ENCODE measurements at regions not wholly inside any gene's neighbourhood (a gene's known extent, or its start where the extent isn't known, plus 50 kb on each side); places are given as distances from the start of the nearest gene placed in this dataset.
"Not testable (repeated sequence)": the region's sequence is repeated elsewhere in the genome, so short reads cannot be mapped to it uniquely, and the experiment has no call there.

GRCh38 chr1:220942278-220942677, 63.0 kb downstream of the HLX start:
- DNase-seq (ENCODE audit: low read depth in 1 of 2, low spot score in 1 of 2) = no peak

- not testable (repeated sequence) for DNase-seq (ENCODE audit: low read depth in 1 of 2, low spot score in 1 of 2)
Observed at GRCh38 chr1:220942914-220943313, 63.7 kb downstream of the HLX start.

GRCh38 chr1:220943319-220943996, 64.2 kb downstream of the HLX start:
- DNase-seq (ENCODE audit: low read depth in 1 of 2, low spot score in 1 of 2) = no peak

- DNase-seq (ENCODE audit: low read depth in 1 of 2, low spot score in 1 of 2) = no peak
Observed at GRCh38 chr1:220950576-220950975, 71.3 kb downstream of the HLX start.

- DNase-seq (ENCODE audit: low read depth in 1 of 2, low spot score in 1 of 2) = no peak
Observed at GRCh38 chr1:220952961-220953643, 73.9 kb downstream of the HLX start.

GRCh38 chr1:220954321-220955075, 75.3 kb downstream of the HLX start:
- no peak for DNase-seq (ENCODE audit: low read depth in 1 of 2, low spot score in 1 of 2)

- no peak for DNase-seq (ENCODE audit: low read depth in 1 of 2, low spot score in 1 of 2)
Observed at GRCh38 chr1:220955116-220955515, 75.9 kb downstream of the HLX start.

- DNase-seq (ENCODE audit: low read depth in 1 of 2, low spot score in 1 of 2) = no peak
Observed at GRCh38 chr1:220956501-220957232, 77.4 kb downstream of the HLX start.

GRCh38 chr1:220957233-220957605, 78.0 kb downstream of the HLX start:
- DNase-seq (ENCODE audit: low read depth in 1 of 2, low spot score in 1 of 2) = no peak

GRCh38 chr1:220958234-220958633, 79.0 kb downstream of the HLX start:
- DNase-seq (ENCODE audit: low read depth in 1 of 2, low spot score in 1 of 2) = no peak

- DNase-seq (ENCODE audit: low read depth in 1 of 2, low spot score in 1 of 2) = no peak
Observed at GRCh38 chr1:220962031-220962751, 82.9 kb downstream of the HLX start.

- no peak for DNase-seq (ENCODE audit: low read depth in 1 of 2, low spot score in 1 of 2)
Observed at GRCh38 chr1:220966041-220966440, 86.8 kb downstream of the HLX start.

- no peak for DNase-seq (ENCODE audit: low read depth in 1 of 2, low spot score in 1 of 2)
Observed at GRCh38 chr1:220966473-220966872, 87.2 kb downstream of the HLX start.

GRCh38 chr1:220966881-220967611, 87.8 kb downstream of the HLX start:
- DNase-seq (ENCODE audit: low read depth in 1 of 2, low spot score in 1 of 2) = no peak

- DNase-seq (ENCODE audit: low read depth in 1 of 2, low spot score in 1 of 2) = no peak
Observed at GRCh38 chr1:220967911-220968310, 88.7 kb downstream of the HLX start.

- not testable (repeated sequence) for DNase-seq (ENCODE audit: low read depth in 1 of 2, low spot score in 1 of 2)
Observed at GRCh38 chr1:220969281-220969680, 90.0 kb downstream of the HLX start.

GRCh38 chr1:220970311-220970710, 91.1 kb downstream of the HLX start:
- DNase-seq (ENCODE audit: low read depth in 1 of 2, low spot score in 1 of 2) = no peak

GRCh38 chr1:220971221-220971620, 92.0 kb downstream of the HLX start:
- DNase-seq (ENCODE audit: low read depth in 1 of 2, low spot score in 1 of 2) = no peak

- DNase-seq (ENCODE audit: low read depth in 1 of 2, low spot score in 1 of 2) = no peak
Observed at GRCh38 chr1:220974431-220974830, 95.2 kb downstream of the HLX start.

- no peak for DNase-seq (ENCODE audit: low read depth in 1 of 2, low spot score in 1 of 2)
Observed at GRCh38 chr1:220976390-220976789, 97.1 kb downstream of the HLX start.

Data from activated T-helper 1 cell treated with anti-CD3 and anti-CD28 coated beads, Interleukin-2, amount 50 U/mL, for 16 hours (primary cell).